Adrenal gland (tissue), 9 donors: ENCODE measurements at regions not wholly inside any gene's neighbourhood (a gene's known extent, or its start where the extent isn't known, plus 50 kb on each side); places are given as distances from the start of the nearest gene placed in this dataset.

Experiments used
- DNase-seq, 7 donors: peaks; one replicate each; pipeline ENCODE4 v3.0.0-alpha.2; 2019 to 2020
- H3K27ac ChIP-seq, 5 donors: fragments of 200-600 bp; sonication (generic) in 4 of 5; 1 replicate in 3 of 5; 2 replicates in 2 of 5; pipeline versions ENCODE4 v1.5.1 to v1.8.0; 2016 to 2020; ENCODE audit warnings: mild to moderate bottlenecking in 1 of 5
- H3K27me3 ChIP-seq: fragments of 200-600 bp; 2 replicates; pipeline ENCODE4 v1.8.0; 2021
- H3K36me3 ChIP-seq, 2 donors: fragments of 200-600 bp; replicated peaks in 1 of 2; 1 replicate in 1 of 2; 2 replicates in 1 of 2; pipeline versions ENCODE4 v1.5.1 to v1.8.0; 2018 to 2022
- H3K4me1 ChIP-seq, 2 donors: fragments of 200-600 bp; replicated peaks in 1 of 2; 1 replicate in 1 of 2; 2 replicates in 1 of 2; pipeline versions ENCODE4 v1.5.1 to v1.8.0; 2018 to 2021
- H3K4me3 ChIP-seq, 4 donors: fragments of 200-600 bp; sonication (generic) in 3 of 4; one replicate each; pipeline ENCODE4 v1.5.1; 2016 to 2018
- H3K9me3 ChIP-seq, 3 donors: fragments of 200-600 bp; sonication (generic) in 1 of 3; replicated peaks in 1 of 3; 1 replicate in 2 of 3; 2 replicates in 1 of 3; pipeline versions ENCODE4 v1.5.1 to v1.8.0; 2016 to 2021
- CTCF ChIP-seq, 6 experiments: fragments of 450-650 bp in 4 of 6; fragments of 200-600 bp in 2 of 6; sonication (generic) in 1 of 6; IDR thresholded peaks; 1 replicate in 5 of 6; 2 replicates in 1 of 6; pipeline versions ENCODE4 v1.5.1 to v1.8.0; 2016 to 2021; ENCODE audit warnings: antibody characterized with exemption in 6 of 6, mild to moderate bottlenecking in 2 of 6, moderate library complexity in 1 of 6
- POLR2A ChIP-seq, 2 donors: fragments of 450-650 bp; IDR thresholded peaks; one replicate each; pipeline ENCODE4 v1.6.1; 2017; ENCODE audit warnings: antibody characterized with exemption in 2 of 2, mild to moderate bottlenecking in 2 of 2, moderate library complexity in 1 of 2
- WGBS, 4 donors: extraction: QIAGEN DNeasy Blood & Tissue Kit in 2 of 4; methylation state at CpG; one replicate each; pipeline versions ENCODE4 v1.1.5 to v1.1.7; 2013 to 2017; 5-methylcytosine and 5-hydroxymethylcytosine counted together
- intact Hi-C, 2 donors: fragments of 100-400 bp; cut with DNase I; formaldehyde crosslinking; loops; one replicate each; pipeline versions ENCODE4 v1.14.1 to v1.15.0; 2022 to 2023
- donor health status: healthy with polysubstance abuse.
- donor health status: Bipolar disorder and iron deficiency.
- donor health status: DM: yes; HTN: yes; CAD: no.
- donor health status: DM: no; HTN: no; CAD: no.
- donor health status: DM: no; HTN: no; CAD: no.

- DNase-seq, result no peak
- Histone ChIP-seq H3K36me3 (no peaks in the 10 kb centered on the region), H3K4me3 (no peak overlapping the region), H3K27ac (no peak overlapping the region), H3K27me3 (no peaks in the 10 kb centered on the region), H3K4me1 (no peaks in the 10 kb centered on the region), H3K9me3 (no peaks in the 10 kb centered on the region)
- intact Hi-C loops, result no loop called here
- 76 to 86% (median 78%) methylated on average over 3 of the region's 3 CpGs for WGBS, 4 donors
- TF ChIP-seq CTCF (IDR thresholded peaks at IDR 0.05) (no peak), POLR2A (IDR thresholded peaks at IDR 0.05) (no peak)
Measured at GRCh38 chr18:44625386-44625785, 55.3 kb upstream of the SETBP1 start.

- TF ChIP-seq POLR2A (IDR thresholded peaks at IDR 0.05), result no peak
- TF ChIP-seq CTCF (IDR thresholded peaks at IDR 0.05), result no peak
- no peaks in the 10 kb centered on the region for H3K27me3 ChIP-seq
- no peaks in the 10 kb centered on the region for H3K36me3 ChIP-seq
- WGBS, 4 donors, result 87 to 92% (median 90%) methylated on average over 1 of the region's 1 CpG
- no peak overlapping the region for H3K27ac ChIP-seq
- no peaks in the 10 kb centered on the region for H3K9me3 ChIP-seq
- no peak for DNase-seq
- H3K4me1 ChIP-seq, result no peaks in the 10 kb centered on the region
- no peak overlapping the region for H3K4me3 ChIP-seq
- intact Hi-C loops, result no loop called here
Measured at GRCh38 chr18:44626236-44626635, 54.5 kb upstream of the SETBP1 start.

DNA sequence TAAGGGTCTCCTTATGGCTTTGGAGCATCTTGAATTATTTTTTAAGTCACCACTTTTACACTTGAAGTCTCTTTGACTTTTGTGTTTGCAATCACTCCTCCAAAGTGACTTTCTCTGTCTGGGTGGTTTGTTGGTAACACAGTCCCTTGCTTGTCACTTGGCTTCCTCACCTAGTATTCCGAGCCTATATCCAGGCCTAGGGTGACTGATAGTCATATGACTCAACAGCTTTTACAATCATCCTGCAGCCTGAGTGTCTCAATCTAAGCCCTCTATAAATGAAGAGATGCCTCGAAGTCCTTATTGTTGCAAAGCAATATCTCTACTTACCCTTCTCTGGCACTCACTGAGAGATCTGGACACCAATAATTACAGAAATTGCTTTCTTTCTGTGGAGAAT lies 53.9 kb upstream of the SETBP1 start:
- DNase-seq, result no peak
- intact Hi-C loops, result no loop called here
- WGBS, 4 donors, result 63 to 75% (median 69%) methylated on average over 2 of the region's 2 CpGs
- Histone ChIP-seq H3K36me3 (no peaks in the 10 kb centered on the region), H3K27ac (no peak overlapping the region), H3K4me3 (no peak overlapping the region), H3K4me1 (no peaks in the 10 kb centered on the region), H3K9me3 (no peaks in the 10 kb centered on the region), H3K27me3 (no peaks in the 10 kb centered on the region)
- no peak for TF ChIP-seq POLR2A (IDR thresholded peaks at IDR 0.05)
- TF ChIP-seq CTCF (IDR thresholded peaks at IDR 0.05), result no peak

GRCh38 chr18:44627280-44627679 lies 53.4 kb upstream of the SETBP1 start:
- Histone ChIP-seq H3K36me3 (no peaks in the 10 kb centered on the region), H3K4me1 (no peaks in the 10 kb centered on the region), H3K9me3 (no peaks in the 10 kb centered on the region), H3K4me3 (no peak overlapping the region), H3K27ac (no peak overlapping the region), H3K27me3 (no peaks in the 10 kb centered on the region)
- intact Hi-C loops, result no loop called here
- 40 to 60% (median 50%) methylated on average over 3 of the region's 3 CpGs for WGBS, 4 donors
- DNase-seq, result no peak
- TF ChIP-seq CTCF (IDR thresholded peaks at IDR 0.05) (no peak), POLR2A (IDR thresholded peaks at IDR 0.05) (no peak)
